ENCODE measurements at regions not wholly inside any gene's neighbourhood (a gene's known extent, or its start where the extent isn't known, plus 50 kb on each side); places are given as distances from the start of the nearest gene placed in this dataset.

GRCh38 chr1:2861143-2861987 is 59.9 kb upstream of the TTC34 start:
- no peaks in the 10 kb centered on the region for H3K27me3 ChIP-seq (ENCODE audit: control insufficient read depth, insufficient read depth, low read length)
- H3K56ac ChIP-seq (ENCODE audit: extremely low read depth, insufficient read depth, low read length): no peak overlapping the region
- DNase-seq (no peak), ATAC-seq (ENCODE audit: low read depth) (no peak)
- intact Hi-C loops (cut with micrococcal nuclease): no loop called here
- no peak overlapping the region for H2BK5ac ChIP-seq (ENCODE audit: low read depth, low read length, poor library complexity, severe bottlenecking)
- no peaks in the 10 kb centered on the region for H3K4me1 ChIP-seq (ENCODE audit: control insufficient read depth, insufficient read depth, low read length)
- no peak overlapping the region for H3K9ac ChIP-seq (ENCODE audit: low read depth, low read length)
- H3K79me1 ChIP-seq (ENCODE audit: low read depth in 1 of 2, low read length in 2 of 2): no peaks in the 10 kb centered on the region
- no peak overlapping the region for H2AK9ac ChIP-seq (replicated peaks; ENCODE audit: low read depth, low read length, poor library complexity)
- H3K27ac ChIP-seq (ENCODE audit: insufficient read depth, low read length): no peak overlapping the region
- no peaks in the 10 kb centered on the region for H3K9me1 ChIP-seq (ENCODE audit: insufficient read depth, low read length)
- H4K8ac ChIP-seq (ENCODE audit: low read depth in 2 of 2, low read length in 2 of 2): no peak overlapping the region
- no peak overlapping the region for H2AFZ ChIP-seq (replicated peaks; ENCODE audit: low read length, poor library complexity)
- H2AK5ac ChIP-seq (ENCODE audit: low read depth, low read length): no peak overlapping the region
- no peak overlapping the region for H2BK120ac ChIP-seq (ENCODE audit: low read depth, low read length)
- no peak overlapping the region for H2BK15ac ChIP-seq (ENCODE audit: low read depth, low read length)
- no peak for TF ChIP-seq POLR2A (IDR thresholded peaks at IDR 0.05; ENCODE audit: low read depth, low read length)
- no peak for TF ChIP-seq SMC3 (IDR thresholded peaks at IDR 0.05; ENCODE audit: low read depth, low read length)
- no peak for TF ChIP-seq FOS (IDR thresholded peaks at IDR 0.05; ENCODE audit: low read depth, low read length)
- TF ChIP-seq BHLHE40 (IDR thresholded peaks at IDR 0.05; ENCODE audit: low read depth, low read length): no peak
- no peak for TF ChIP-seq USF2 (IDR thresholded peaks at IDR 0.05; ENCODE audit: low read depth, low read length)
- no peak for TF ChIP-seq MAZ (IDR thresholded peaks at IDR 0.05; ENCODE audit: borderline replicate concordance, low read depth, low read length)
- no peak for TF ChIP-seq RCOR1 (IDR thresholded peaks at IDR 0.05; ENCODE audit: insufficient replicate concordance, low read length)
- no peak for TF ChIP-seq ELK1 (IDR thresholded peaks at IDR 0.05; ENCODE audit: borderline replicate concordance, low read depth, low read length)
- no peak for TF ChIP-seq MAFK (IDR thresholded peaks at IDR 0.05; ENCODE audit: low read depth, low read length)
- no peak for TF ChIP-seq CHD1 (IDR thresholded peaks at IDR 0.05; ENCODE audit: low read depth, low read length)
- TF ChIP-seq CEBPB (IDR thresholded peaks at IDR 0.05; ENCODE audit: low read depth, low read length): no peak
- TF ChIP-seq MXI1 (IDR thresholded peaks at IDR 0.05; ENCODE audit: borderline replicate concordance, low read depth, low read length): no peak
- TF ChIP-seq RAD21 (IDR thresholded peaks at IDR 0.05; ENCODE audit: low read length): no peak
- TF ChIP-seq NFE2L2 (IDR thresholded peaks at IDR 0.05; ENCODE audit: low read depth, low read length): no peak
- TF ChIP-seq CTCF (conservative IDR thresholded peaks at IDR 0.05; ENCODE audit: low read depth, low read length): no peak
- TF ChIP-seq RFX5 (IDR thresholded peaks at IDR 0.05; ENCODE audit: low read depth, low read length): no peak
- in situ Hi-C loops (cut with MboI; ENCODE audit: low sequenced_read_pairs): no loop called here
- no peak overlapping the region for H4K5ac ChIP-seq (ENCODE audit: low read depth, low read length)
- H3K23ac ChIP-seq (ENCODE audit: low read depth, low read length): no peak overlapping the region
- ChIA-PET CTCF (no interaction called here), POLR2A (ENCODE audit: unreplicated experiment) (no interaction called here)
- no peak overlapping the region for H3K14ac ChIP-seq (replicated peaks; ENCODE audit: low read depth, low read length)
- H2BK20ac ChIP-seq (ENCODE audit: low read depth, low read length): no peak overlapping the region
- peaks cover 68% of the 10 kb centered on the region for H3K9me3 ChIP-seq (ENCODE audit: control insufficient read depth, insufficient read depth, low read length)
- H3K4me3 ChIP-seq (ENCODE audit: insufficient read depth, low read depth, low read length): no peak overlapping the region
- H3K4ac ChIP-seq (ENCODE audit: low read depth, low read length): no peak overlapping the region
- dilution Hi-C loops (cut with HindIII; ENCODE audit: low sequenced_read_pairs, unreplicated experiment): no loop called here
- no peak overlapping the region for H3K4me2 ChIP-seq (ENCODE audit: low read depth, low read length)
- no peak overlapping the region for H3K18ac ChIP-seq (ENCODE audit: low read depth, low read length)
- no peak overlapping the region for H4K91ac ChIP-seq (ENCODE audit: insufficient read depth, low read depth, low read length)
- no peaks in the 10 kb centered on the region for H4K20me1 ChIP-seq (ENCODE audit: insufficient read depth, low read length)
- BruUV-seq (replicated peaks): no TSS peak
- no peaks in the 10 kb centered on the region for H3K36me3 ChIP-seq (ENCODE audit: control insufficient read depth, insufficient read depth, low read length)
- WGBS, 2 experiments (ENCODE audit: extremely low coverage in 2 of 2, insufficient read length in 1 of 2): 67% methylated on average over 2 of the region's 19 CpGs; no CpG with 5 or more reads in 1 of the 2 experiments

Measured in IMR-90 (cell line).